Gastroesophageal sphincter (tissue), 2 donors: ENCODE measurements at regions not wholly inside any gene's neighbourhood (a gene's known extent, or its start where the extent isn't known, plus 50 kb on each side); places are given as distances from the start of the nearest gene placed in this dataset.

Experiments
- EP300 ChIP-seq: sonication (generic); formaldehyde crosslinking; IDR thresholded peaks from one replicate; pipeline ENCODE4 v1.6.1; 2017; ENCODE audit warnings: antibody characterized with exemption, mild to moderate bottlenecking
- POLR2A ChIP-seq, 2 donors: fragments of 450-650 bp; IDR thresholded peaks; one replicate each; pipeline ENCODE4 v1.6.1; 2017; ENCODE audit warnings: antibody characterized with exemption in 2 of 2, mild to moderate bottlenecking in 2 of 2, moderate library complexity in 1 of 2

- TF ChIP-seq EP300 (no peak), POLR2A (IDR thresholded peaks at IDR 0.05) (no peak)
Measured at GRCh38 chr6:117145940-117146339, 119.4 kb upstream of the VGLL2 start.
